Fibroblast of lung (primary cell): ENCODE measurements at regions not wholly inside any gene's neighbourhood (a gene's known extent, or its start where the extent isn't known, plus 50 kb on each side); places are given as distances from the start of the nearest gene placed in this dataset.

ENCODE experiments used
- EZH2 ChIP-seq: IDR thresholded peaks from 2 replicates; pipeline ENCODE4 v1.5.1; 2012; ENCODE audit warnings: low read length, control low read depth, mild to moderate bottlenecking; ENCODE audit errors: missing control alignments
- TF ChIP-seq, protein P1 (sequence below), 2 donors: IDR thresholded peaks in 1 of 2; conservative IDR thresholded peaks in 1 of 2; 1 replicate in 1 of 2; 2 replicates in 1 of 2; pipeline ENCODE4 v1.5.1; 2011 to 2012; ENCODE audit warnings: low read length in 2 of 2, control low read depth in 1 of 2, inconsistent platforms in 1 of 2, low read depth in 1 of 2, mild to moderate bottlenecking in 1 of 2

DNA sequence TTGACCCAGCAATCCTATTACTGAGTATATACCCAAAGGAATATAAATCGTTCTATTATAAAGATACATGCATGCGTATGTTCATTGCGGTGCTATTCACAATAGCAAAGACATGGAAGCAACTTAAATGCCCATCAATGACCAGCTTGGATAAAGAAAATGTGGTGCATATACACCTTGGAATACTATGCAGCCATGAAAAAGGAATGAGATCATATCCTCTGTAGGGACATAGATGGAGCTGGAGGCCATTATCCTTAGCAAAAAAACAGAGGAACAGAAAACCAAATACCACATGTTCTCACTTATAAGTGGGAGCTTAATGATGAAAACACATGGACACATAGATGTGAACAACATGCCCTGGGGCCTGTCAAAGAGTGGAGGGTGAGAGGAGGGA is 124.1 kb upstream of the AFF2 start:
- TF ChIP-seq EZH2: no peak
- TF ChIP-seq, protein P1, sequence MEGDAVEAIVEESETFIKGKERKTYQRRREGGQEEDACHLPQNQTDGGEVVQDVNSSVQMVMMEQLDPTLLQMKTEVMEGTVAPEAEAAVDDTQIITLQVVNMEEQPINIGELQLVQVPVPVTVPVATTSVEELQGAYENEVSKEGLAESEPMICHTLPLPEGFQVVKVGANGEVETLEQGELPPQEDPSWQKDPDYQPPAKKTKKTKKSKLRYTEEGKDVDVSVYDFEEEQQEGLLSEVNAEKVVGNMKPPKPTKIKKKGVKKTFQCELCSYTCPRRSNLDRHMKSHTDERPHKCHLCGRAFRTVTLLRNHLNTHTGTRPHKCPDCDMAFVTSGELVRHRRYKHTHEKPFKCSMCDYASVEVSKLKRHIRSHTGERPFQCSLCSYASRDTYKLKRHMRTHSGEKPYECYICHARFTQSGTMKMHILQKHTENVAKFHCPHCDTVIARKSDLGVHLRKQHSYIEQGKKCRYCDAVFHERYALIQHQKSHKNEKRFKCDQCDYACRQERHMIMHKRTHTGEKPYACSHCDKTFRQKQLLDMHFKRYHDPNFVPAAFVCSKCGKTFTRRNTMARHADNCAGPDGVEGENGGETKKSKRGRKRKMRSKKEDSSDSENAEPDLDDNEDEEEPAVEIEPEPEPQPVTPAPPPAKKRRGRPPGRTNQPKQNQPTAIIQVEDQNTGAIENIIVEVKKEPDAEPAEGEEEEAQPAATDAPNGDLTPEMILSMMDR (conservative IDR thresholded peaks at IDR 0.05 in 1 of 2, IDR thresholded peaks at IDR 0.05 in 1 of 2; ENCODE audit: low read depth in 1 of 2, low read length in 2 of 2): no peak
